ENCODE measurements at regions not wholly inside any gene's neighbourhood (a gene's known extent, or its start where the extent isn't known, plus 50 kb on each side); places are given as distances from the start of the nearest gene placed in this dataset.
"Not testable (repeated sequence)": the region's sequence is repeated elsewhere in the genome, so short reads cannot be mapped to it uniquely, and the experiment has no call there.

DNA sequence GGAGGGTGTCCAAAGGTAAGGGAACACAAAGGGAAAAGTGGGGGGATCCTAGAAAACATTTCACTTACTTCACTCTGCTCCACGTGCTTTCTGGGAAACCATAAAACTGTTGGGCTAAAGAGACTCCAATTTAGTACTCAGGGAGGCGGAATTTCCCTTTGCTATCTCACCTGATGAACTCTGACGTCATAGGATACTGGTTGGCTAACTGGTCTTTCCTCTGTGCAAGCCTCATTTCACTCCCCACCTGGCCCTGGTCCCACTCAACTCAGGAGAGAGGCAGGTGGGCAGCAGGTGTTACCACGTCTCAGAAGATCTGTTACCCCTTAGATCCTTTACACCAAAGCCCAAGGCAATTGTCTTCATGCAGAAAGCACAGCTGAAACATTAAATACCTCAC, 51.8 kb upstream of the PMAIP1 start:
- no peak for DNase-seq

DNA sequence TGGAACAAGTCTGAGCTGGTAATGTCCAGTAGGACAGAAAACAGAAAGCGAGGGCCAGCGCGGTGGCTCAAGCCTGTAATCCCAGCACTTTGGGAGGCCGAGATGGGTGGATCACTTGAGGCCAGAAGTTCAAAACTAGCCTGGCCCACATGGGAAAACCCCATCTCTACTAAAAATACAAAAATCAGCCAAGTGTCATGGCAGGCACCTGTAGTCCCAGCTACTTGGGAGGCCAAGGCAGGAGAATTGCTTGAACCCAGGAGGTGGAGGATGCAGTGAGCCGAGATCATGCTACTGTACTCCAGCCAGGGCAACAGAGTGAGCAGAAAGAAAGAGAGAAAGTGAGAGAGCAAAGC, 52.3 kb upstream of the PMAIP1 start:
- not testable (repeated sequence) for DNase-seq

DNA sequence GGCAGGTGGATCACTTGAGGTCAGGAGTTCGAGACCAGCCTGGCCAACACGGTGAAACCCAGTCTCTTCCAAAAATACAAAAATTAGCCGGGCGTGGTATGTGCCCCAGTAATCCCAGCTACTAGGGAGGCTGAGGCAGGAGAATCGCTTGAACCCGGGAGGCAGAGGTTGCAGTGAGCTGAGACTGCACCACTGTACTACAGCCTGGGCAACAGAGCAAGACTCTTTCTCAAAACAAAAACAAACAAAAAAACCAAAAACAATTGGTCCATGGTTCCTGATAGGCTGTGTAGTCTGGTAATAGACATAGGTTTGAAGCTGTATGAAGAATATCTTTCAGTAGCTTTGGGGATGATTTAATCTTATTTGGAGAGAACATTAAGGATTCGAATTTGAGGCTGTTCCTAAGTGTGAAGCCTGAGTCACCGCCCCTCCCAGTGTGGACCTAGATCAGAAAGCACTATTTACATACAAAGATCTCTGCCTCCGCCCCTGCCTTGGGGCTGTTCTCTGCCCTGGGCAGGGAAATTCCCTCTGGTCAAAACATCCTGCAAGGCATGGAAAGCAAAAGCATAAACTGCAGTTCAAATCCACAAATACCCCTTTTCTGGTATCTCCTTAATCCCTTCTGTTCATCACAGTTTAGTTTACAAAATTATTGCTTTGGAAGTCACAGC, 52.8 kb upstream of the PMAIP1 start:
- peak; percentile 83 for DNase-seq

DNA sequence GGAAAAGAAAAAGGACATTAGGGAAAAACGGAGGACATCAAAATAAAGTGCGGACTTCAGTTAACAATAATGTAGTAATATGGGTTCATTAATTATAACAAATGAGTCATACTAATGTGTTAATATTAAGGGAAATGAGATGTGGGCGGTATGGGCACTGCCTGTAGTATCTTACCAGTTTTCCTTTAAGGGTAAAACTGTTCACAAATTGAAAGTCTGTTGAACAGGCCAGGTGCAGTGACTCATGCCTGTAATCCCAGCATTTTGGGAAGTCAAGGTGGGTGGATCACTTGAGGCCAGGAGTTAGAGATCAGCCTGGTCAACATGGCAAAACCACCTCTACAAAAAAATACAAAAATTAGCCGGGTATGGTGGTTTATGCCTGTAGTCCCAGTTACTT, 56.8 kb upstream of the PMAIP1 start:
- DNase-seq: no peak

DNA sequence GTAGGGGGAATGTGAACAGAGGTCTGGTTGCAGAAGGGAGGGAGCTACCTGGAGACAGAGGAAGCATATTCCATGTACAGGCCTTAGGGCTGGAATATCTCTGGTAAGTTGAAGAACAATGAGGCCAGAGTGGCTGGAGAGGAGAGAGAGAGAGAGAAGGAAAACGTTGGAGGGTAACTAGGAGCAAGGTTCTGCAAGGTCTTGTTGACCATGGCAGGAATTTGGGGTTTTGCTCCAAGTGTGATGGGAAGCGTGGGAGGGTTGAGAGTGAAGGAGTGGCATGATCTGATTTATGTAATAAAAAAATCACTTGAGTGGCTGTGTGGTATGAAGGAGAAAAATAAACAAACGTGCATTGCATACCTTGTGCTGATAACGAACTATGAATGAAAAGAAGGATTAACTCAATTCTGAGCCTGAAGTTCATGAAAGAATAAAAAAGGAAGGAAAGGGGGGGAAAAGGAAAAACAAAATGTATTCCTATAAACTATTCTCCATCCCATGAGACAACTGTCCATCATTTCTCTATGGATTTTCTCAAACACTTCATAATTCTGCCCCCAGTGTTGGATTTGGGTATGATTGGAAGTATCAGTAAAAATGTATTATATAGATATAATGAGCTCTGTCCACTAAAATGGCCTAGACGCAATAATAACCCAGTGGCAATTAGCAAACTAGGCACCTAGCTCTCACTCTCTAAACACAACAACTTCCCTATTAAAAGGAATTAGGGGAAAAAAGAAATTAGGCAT, 59.7 kb upstream of the PMAIP1 start:
- no peak for DNase-seq

DNA sequence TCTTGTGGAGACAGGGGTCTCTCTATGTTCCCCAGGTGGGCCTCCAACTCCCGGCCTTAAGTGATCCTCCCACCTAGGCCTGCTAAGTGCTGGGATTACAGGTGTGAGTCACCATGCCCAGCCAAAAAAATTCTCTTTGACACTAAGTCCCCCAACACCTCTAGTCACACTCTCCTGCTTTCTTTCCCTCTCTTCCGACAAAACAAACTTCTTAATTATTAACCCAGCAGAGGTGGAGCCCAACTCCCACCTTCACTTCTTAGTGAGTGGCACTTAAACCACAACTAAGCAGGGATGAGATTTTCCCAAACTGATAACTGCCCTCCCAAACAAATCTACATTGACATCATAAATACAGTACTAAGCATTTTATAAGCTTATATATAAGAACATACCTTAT, 60.5 kb upstream of the PMAIP1 start:
- DNase-seq: no peak

DNA sequence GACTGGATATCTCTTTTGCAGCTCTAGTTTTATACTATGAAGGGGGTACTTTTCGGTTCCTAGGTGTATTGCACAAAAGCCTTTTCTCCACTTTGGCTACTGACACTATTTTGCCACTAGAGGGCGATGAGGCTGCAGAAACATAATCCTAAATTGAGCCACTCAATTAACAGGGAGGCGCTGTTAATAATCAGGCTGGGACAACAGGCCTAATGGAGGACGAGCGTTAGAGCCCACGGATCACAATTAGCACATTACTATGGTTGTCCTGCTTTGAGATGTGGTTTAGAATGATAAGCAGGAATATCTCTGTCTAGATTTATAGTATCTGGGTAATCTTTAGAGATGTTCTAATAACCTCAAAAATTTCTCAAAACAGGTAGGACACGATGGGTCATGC, 62.2 kb upstream of the PMAIP1 start:
- DNase-seq: peak; percentile 77

DNA sequence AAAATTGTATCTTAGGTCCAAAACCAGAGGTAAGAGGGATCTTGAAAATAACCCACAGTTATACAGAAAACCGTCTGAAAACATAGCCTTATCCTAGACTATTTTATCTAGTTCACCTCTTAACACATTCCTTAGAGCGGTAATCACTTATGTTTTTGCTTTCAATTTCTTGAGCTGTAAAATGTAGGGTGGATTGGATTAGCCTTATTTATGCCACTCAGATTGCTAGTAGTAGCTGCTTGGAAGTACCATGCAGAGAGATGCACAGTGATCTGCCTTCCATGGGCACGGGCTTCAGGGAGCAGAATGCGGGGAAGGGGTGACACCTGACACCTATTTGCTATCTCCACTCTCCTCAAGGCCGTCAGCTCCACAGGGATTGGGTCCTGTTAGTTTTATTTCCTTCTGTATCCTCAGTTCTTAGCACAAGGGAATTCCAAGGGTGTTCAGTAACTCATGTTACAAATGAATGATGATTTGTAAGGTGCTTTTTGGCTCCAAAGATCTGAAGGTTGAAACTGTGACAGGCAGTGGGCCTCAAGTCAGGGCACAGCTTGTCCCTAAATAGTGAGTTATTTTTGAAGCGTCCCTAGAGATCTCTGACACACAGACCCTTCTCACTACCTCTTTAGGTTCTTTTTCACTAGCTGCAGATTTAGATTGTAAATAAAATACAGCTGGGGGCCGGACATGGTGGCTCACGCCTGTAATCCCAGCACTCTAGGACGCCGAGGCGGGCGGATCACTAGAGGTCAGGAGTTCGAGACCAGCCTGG, 64.0 kb upstream of the PMAIP1 start:
- no peak for DNase-seq

DNA sequence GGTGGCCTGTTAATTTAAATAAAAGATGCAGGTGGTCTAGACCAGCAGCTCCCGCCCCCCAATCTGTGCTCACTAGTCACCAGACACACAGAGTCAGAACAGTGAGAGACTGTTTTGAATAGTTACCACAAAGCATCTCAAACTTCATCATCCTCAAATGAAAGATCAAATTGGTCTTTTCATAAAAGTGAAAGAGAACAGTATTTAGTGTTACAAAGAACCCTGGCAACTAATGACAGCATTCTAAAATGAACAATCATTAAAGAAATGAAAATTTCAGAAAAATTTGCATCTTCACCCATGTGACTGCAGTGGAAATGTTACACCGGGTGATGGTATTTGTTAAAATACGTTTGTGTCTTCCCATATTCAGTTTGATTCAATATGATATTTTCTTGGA, 65.5 kb upstream of the PMAIP1 start:
- no peak for DNase-seq

DNA sequence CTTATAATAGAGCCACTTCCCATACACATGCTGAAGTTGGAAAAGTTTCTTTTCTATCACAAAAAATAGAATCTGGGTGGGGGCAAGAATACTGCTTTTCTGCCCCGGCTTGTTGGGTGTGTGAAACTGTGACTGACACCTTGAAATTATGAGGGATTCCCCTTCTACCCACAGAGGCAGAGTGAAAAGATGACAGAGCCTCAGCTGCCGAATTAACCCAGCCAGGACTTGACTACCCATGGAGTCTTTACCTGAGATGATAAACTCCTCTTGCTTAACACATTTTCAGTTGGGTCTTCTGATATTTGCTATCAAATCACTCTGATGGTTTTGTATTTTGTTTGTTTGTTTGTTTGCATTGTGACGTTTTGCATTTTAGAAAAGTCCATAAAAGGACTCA, 66.0 kb upstream of the PMAIP1 start:
- no peak for DNase-seq

DNA sequence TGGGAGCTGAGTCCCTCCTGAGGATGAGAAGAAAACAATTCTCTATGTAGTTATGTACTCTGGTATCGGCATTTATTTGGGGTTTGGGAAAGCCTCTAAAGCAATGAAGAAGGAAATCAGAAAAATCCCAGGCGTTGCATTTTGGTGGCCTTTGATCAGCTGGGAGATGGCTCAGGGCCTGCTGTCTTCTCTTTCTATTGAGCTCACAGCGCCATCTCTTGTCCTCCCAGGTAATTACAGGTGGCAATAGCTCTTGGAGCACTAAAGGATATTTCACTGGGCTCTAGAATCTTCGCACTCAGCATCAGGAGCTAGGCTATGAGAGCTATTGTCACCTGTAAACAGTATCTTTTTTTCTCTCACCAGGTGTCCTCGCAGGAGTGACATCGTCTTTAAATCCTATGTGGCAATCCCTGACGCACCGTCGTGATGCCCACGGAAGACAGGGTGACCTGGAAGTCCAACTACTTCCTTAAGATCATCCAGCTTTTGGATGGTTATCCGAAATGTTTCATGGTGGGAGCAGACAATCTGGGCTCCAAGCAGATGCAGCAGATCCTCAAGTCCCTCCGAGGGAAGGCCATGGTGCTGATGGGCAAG, 76.1 kb upstream of the PMAIP1 start:
- peak; percentile 46 for DNase-seq

DNA sequence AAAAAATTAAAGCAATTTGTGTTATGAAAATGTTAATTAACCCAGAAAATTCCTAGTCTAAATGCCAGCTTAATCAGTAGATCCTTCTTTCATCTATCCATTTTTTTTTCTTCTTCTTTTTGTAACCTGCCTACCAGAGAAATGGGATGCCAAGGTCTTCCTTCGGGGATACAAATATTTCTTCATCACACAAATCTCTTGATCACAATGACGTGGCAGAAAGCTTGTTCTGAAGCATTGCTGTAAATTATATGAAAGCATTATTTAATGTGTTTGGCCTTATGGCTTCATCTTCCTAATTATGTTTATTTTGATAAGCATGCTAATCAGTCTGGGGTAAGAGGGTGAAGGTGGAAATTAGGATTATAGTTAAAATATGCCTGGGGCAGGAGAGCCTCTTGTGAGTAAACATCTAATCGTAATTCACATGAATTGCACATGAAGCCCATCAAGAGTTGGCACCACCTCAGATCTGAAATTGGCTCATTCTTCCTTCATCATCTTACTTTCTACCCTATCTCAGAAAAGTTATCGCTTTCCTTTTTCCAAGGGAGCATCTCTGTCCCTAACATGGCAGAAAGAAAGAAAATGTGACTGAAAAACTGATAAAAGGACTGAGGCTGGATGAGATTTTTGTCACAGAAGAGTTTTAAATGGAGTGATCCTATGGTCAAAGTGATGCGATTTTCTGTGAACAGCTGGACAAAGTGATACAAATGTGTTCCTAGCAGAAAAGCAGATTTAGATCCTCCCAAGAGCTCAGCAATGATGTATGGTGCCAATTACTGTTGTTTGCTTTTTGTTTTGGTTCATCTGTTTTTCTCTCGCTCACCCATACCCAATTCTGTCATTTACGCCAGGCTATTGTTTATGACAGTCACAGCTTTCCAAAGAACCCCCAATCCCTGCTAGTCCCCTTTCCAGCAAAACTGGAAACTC, 76.9 kb upstream of the PMAIP1 start:
- DNase-seq: no peak

DNA sequence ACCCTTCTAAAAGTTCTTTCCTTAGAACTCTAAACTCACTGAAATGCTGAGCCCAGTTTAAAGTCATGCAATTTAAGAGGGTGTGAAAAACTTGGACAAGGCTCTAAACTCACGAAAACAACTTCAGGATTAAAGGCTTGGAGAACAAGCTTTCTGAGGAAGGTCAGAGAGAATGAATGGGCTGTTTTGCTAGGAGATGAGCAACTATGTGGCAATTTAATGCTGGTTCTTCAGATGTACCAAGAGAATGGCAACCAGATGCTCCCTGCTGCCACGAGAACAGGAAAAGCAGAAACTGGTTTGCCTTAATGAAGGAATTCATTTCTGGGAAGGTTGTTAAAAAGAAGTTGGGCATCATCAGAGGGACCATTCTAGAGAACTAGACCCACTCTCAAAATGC, 77.8 kb upstream of the PMAIP1 start:
- DNase-seq: no peak

DNA sequence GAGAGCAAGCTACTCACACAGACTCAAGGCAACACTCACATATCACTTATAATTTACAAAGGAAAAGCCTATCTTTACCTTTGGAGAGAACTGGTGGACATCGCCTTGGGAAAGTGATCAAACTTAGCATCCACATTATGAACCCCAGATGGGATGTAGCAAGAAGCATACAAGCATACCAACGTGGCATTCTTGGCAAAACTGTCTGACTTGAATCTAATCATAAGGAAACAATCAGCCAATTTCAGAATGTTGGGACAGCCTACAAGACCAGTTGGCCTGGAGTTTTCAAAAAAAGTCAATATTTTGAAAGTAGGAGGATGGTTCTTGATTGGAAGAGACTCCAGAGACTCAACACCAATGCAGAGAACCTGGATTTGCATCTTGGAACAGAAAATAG, 79.1 kb upstream of the PMAIP1 start:
- DNase-seq: no peak

DNA sequence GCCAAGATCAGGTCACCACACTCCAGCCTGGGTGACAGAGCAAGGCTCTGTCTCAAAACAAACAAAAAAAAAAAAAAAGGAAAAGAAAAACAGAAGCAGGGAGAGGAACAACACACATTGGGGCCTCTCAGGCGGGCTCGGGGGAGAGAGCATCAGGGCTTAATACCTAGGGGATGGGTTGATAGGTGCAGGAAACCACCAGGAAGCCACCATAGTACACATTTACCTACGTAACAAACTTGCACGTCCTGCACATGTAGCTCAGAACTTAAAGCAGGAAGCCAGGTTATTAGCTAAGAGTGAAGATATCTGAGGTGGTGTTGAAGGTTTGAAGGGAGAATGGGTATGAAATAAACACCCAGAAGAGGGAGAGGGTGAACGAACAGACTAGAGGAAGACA, 81.0 kb upstream of the PMAIP1 start:
- DNase-seq: no peak

DNA sequence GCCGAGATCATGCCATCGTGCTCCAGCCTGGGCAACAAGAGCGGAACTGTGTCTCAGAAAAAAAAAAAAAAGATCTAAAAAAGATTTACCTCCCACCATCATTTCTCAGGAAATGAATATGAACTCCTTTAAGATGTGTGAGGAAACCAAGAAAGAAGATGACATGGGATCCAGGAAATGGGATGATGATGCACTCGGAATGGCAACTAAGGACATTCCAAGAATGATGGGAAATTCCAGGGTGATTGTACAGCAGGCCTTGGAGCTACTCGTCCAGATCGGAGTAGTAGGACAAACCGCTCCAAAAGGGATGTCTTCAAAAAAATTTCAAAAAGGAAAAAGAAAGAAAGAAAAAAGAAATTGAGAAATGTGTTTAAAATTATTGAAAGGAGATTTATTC, 84.9 kb upstream of the PMAIP1 start:
- DNase-seq: no peak

DNA sequence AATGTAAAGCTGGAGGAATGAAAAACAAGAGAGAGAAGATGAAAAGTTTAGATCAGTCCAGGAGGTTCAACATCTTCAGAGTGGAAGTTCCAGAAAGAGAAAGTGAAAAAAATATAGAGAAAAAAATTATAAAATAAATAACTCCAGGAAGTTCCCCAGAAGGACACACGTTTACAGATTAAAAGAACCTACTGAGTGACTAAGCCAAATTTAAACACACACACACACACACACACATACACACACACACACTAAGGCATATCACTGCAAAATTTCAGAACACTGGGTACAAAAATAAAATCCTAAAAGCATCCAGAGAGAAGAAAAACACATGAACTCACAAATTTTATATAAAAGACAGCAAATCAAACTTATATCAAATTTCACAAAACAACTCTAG, 85.9 kb upstream of the PMAIP1 start:
- DNase-seq: no peak

DNA sequence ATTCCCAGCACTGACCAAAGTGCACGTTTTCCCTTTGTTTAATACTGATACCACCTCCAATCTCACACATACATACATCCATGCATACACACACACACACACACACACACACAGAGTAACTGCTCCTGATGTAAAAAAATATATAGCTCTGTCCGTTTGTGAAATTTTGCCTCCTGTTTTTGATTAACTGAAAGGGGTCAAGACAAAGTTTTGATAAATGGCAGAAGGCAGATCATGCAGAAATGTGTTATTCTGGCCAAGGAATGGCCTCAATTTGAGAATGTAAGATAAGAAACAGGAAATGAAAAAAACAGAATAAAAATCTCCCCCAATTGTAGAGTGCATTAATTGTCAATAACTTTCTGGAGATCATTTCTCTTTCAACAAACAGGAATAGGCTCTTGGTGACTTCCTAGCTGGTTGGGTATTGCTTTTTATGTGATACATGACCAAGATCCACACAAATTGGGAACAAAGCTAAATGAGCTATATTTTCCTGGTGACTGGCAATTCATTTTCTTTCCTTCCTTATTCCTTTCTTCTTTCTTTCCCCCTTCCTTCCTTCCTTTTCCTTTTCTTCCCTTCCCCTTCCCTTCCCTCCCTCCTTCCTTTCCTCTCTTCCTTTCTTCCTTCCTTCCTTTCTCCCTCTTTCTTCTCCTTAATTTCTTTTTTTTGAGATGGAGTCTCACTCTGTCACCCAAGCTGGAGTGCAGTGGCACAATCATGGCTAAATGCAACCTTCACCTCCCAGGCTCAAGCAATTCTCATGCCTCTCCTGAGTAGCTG, 88.9 kb upstream of the PMAIP1 start:
- DNase-seq: no peak

DNA sequence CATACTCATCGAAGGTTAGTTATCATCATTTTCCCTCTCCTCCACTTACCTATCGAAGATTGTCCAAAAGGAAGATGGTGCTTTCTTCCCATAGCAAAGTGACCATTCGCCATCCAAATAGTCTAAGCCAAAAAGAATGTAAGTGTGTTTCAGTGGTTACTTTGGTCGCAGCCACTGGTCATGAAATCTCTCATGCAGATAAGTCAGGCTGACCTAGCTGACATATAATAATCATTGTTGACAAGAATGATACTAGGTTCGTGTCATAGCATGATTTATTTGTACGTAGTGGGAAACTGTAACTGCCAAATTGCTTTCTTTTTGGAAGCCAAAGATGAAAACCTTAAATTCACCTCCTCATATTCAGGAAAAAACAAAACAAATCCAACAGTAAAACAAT, 89.6 kb upstream of the PMAIP1 start:
- DNase-seq: no peak

DNA sequence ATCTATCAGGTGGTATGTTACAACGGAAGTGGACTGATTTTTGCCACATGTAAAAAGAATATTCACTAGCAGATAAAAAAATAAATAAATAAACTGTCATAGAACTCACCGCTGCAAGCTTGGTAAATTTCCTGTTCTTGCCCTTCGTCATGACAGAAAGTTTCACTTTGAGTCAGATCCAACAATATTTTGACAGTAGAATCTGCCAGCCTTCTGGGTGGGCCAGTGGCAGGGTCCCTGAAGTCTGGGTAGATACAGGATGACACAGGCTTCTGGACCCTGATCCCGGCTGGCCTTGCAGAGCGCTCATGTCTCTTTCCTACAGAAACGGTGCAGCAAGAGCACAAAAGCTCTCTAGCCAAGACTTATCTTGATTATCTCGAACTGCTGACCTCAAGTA, 97.8 kb upstream of the PMAIP1 start:
- no peak for DNase-seq

DNA sequence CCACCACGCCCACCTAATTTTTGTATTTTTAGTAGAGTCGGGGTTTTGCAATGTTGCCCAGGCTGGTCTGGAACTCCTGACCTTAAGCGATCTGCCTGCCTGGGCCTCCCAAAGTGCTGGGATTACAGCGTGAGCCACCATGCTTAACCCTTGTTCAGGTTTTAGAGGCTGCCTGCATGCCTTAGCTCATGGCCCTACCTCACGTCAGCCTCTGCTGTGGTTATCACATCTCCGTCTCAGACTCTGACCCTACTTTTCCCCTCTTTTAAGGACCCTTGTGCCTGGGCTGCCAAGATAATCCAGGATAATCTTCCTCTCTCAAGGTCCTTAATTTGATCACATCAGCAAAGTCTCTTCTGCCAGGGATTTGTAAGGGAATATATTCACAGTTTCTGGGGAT, 98.2 kb upstream of the PMAIP1 start:
- no peak for DNase-seq

DNA sequence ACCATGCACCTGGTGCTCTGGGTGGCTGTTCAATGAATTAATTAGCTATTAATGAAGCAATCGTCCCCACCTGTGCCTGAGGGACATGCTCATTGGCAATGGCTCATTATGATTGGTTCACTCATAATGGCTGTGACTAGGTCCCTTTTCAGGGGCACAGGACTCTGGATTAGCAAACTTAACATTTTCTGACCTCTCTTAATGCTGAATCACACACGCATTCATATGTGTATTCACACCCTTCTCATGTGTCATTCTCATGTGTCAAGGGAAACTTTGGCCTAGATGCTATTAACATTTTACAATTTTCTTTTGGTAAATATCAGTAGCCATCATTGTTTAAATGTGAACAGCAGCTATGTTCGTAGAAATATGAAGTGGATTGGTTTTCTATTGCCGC, 98.9 kb upstream of the PMAIP1 start:
- DNase-seq: no peak

Measured in inflammatory macrophage treated with lipopolysaccharide for 4 hours (primary cell).